Osteocyte (in vitro differentiated cells): ENCODE measurements at regions not wholly inside any gene's neighbourhood (a gene's known extent, or its start where the extent isn't known, plus 50 kb on each side); places are given as distances from the start of the nearest gene placed in this dataset.

ENCODE experiments used
- DNase-seq: peaks from one replicate; pipeline ENCODE4 v3.0.0; 2021; ENCODE audit warnings: mixed read lengths; ENCODE audit not compliant: unreplicated experiment; ENCODE audit errors: extremely low spot score
- H3K27ac Mint-ChIP-seq: one replicate; pipeline ENCODE4 v1.8.0; 2021; ENCODE audit warnings: mild to moderate bottlenecking, mixed read lengths; ENCODE audit not compliant: unreplicated experiment
- H3K27me3 Mint-ChIP-seq: one replicate; pipeline ENCODE4 v1.8.0; 2021; ENCODE audit warnings: mixed read lengths; ENCODE audit not compliant: unreplicated experiment
- H3K36me3 Mint-ChIP-seq: one replicate; pipeline ENCODE4 v1.8.0; 2021; ENCODE audit warnings: mixed read lengths; ENCODE audit not compliant: unreplicated experiment
- H3K4me1 Mint-ChIP-seq: one replicate; pipeline ENCODE4 v1.8.0; 2021; ENCODE audit warnings: mixed read lengths; ENCODE audit not compliant: unreplicated experiment
- H3K4me3 Mint-ChIP-seq: one replicate; pipeline ENCODE4 v1.8.0; 2021; ENCODE audit warnings: mild to moderate bottlenecking, moderate library complexity, mixed read lengths; ENCODE audit not compliant: unreplicated experiment
- H3K9me3 Mint-ChIP-seq: one replicate; pipeline ENCODE4 v1.8.0; 2021; ENCODE audit warnings: mixed read lengths; ENCODE audit not compliant: unreplicated experiment
- TF ChIP-seq, protein P1 (sequence below): fragments of 200-600 bp; sonication (generic); IDR thresholded peaks from 2 replicates; pipeline ENCODE4 v1.5.0; 2021; ENCODE audit warnings: antibody characterized with exemption, mild to moderate bottlenecking, moderate library complexity

DNA sequence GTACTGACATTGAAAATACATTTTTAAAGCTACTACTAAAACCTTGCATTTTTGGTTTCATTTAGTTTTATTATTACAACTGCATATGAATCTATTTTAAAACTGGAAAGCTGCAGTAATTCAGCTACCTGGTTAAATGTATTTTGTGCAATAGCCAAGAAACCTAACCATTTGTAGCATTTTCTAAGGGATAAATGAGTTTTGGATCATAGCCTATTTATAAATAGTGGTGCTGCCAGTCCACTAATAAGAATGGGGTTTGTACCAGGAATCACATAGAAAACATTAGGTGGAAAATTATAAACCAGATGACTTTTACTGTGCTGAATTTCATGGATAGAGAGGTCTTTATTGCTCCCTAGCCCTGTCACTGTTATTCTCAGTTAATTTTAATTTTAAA, 454.7 kb downstream of the DIPK2A start:
- TF ChIP-seq, protein P1, sequence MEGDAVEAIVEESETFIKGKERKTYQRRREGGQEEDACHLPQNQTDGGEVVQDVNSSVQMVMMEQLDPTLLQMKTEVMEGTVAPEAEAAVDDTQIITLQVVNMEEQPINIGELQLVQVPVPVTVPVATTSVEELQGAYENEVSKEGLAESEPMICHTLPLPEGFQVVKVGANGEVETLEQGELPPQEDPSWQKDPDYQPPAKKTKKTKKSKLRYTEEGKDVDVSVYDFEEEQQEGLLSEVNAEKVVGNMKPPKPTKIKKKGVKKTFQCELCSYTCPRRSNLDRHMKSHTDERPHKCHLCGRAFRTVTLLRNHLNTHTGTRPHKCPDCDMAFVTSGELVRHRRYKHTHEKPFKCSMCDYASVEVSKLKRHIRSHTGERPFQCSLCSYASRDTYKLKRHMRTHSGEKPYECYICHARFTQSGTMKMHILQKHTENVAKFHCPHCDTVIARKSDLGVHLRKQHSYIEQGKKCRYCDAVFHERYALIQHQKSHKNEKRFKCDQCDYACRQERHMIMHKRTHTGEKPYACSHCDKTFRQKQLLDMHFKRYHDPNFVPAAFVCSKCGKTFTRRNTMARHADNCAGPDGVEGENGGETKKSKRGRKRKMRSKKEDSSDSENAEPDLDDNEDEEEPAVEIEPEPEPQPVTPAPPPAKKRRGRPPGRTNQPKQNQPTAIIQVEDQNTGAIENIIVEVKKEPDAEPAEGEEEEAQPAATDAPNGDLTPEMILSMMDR: no peak
- no peaks in the 10 kb centered on the region for H3K27me3 Mint-ChIP-seq
- H3K4me3 Mint-ChIP-seq: no peak overlapping the region
- no peak overlapping the region for H3K27ac Mint-ChIP-seq
- no peaks in the 10 kb centered on the region for H3K4me1 Mint-ChIP-seq
- DNase-seq: no peak
- H3K36me3 Mint-ChIP-seq: no peaks in the 10 kb centered on the region
- H3K9me3 Mint-ChIP-seq: no peaks in the 10 kb centered on the region

DNA sequence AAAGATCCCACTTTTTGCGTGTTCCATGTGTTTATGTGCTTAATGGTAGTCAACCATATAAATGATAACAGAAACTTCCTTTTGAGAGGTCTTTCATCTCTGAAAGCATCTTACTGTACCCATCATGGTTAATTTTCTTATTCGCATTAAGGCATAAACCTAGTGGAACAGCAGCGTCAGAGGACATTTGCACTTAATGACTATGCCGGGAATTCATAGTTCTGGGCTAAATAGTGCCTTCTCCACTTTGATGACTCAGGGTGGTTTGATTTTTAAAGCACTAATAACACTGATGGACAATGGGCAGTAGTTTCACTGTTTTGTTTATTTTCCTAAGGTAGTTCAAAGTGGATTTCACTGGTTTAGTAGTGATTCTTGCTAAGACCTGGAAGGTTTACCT, 455.3 kb downstream of the DIPK2A start:
- DNase-seq: no peak
- Mint-ChIP-seq H3K27me3 (no peaks in the 10 kb centered on the region), H3K9me3 (no peaks in the 10 kb centered on the region), H3K27ac (no peak overlapping the region), H3K4me1 (no peaks in the 10 kb centered on the region), H3K36me3 (no peaks in the 10 kb centered on the region), H3K4me3 (no peak overlapping the region)
- TF ChIP-seq, protein P1: no peak

DNA sequence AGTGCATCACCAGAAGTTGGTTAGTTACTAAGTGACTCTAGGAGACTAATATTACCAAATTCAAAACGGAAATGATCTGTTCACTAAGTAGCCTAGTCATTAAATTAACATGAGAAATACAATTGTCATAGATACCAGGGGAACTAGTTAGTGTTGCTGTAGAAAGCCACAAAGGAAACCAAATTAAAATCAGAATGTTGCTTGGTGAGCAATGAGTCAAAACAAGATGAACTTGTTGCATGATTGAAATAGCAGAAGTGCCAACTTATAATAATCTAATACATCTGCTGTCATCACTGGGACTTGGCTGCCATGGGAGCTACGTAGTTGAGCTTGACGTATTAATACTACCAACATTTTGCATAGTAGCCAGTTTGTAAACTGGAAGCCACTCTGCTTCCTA, 458.1 kb downstream of the DIPK2A start:
- H3K27ac Mint-ChIP-seq: no peak overlapping the region
- no peak overlapping the region for H3K4me3 Mint-ChIP-seq
- peaks cover 2% of the 10 kb centered on the region for H3K4me1 Mint-ChIP-seq
- no peaks in the 10 kb centered on the region for H3K9me3 Mint-ChIP-seq
- H3K36me3 Mint-ChIP-seq: no peaks in the 10 kb centered on the region
- TF ChIP-seq, protein P1: no peak
- no peak for DNase-seq
- no peaks in the 10 kb centered on the region for H3K27me3 Mint-ChIP-seq

DNA sequence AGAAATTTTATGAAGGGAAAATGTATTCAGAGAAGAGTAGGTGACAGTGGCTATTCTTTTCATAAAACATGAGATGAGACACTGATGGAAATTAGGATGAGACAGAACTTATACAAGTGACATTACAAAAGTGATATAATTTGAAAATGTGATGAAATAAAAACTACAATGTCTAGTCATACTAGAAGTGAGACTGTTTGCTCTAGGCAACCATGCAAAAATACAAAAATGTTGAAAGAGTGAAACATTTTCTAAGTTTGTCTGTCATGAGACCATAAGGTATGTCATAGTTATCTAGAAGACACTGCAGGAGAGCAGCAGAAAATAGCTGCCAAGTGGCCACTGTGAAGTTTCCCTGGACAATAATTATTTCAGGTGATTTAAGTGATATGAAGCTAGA, 459.5 kb downstream of the DIPK2A start:
- Mint-ChIP-seq H3K36me3 (no peaks in the 10 kb centered on the region), H3K27me3 (no peaks in the 10 kb centered on the region), H3K27ac (no peak overlapping the region), H3K4me1 (peaks cover 2% of the 10 kb centered on the region), H3K4me3 (no peak overlapping the region), H3K9me3 (no peaks in the 10 kb centered on the region)
- no peak for DNase-seq
- TF ChIP-seq, protein P1: no peak

DNA sequence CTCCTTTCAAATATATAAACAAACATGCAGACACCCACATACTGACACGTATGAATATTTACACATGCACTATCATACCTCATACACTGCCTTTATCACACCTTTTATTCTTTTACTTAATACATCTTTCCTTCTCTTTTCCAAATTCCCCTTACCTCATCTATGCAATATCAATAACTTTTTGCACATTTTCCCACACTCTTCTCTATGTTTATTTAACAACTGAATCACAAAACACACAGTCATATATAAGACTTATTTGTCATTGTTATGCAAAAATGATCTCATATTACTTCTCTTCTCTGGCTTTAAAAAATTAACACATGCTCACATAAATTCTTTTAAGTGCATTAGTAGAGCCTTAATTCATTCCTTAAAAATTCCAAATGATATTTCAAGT, 461.4 kb downstream of the DIPK2A start:
- H3K27me3 Mint-ChIP-seq: no peaks in the 10 kb centered on the region
- H3K36me3 Mint-ChIP-seq: no peaks in the 10 kb centered on the region
- no peak overlapping the region for H3K27ac Mint-ChIP-seq
- TF ChIP-seq, protein P1: no peak
- H3K4me1 Mint-ChIP-seq: peaks cover 2% of the 10 kb centered on the region
- no peak overlapping the region for H3K4me3 Mint-ChIP-seq
- no peak for DNase-seq
- no peaks in the 10 kb centered on the region for H3K9me3 Mint-ChIP-seq
